GM18519 (cell line): ENCODE measurements at regions not wholly inside any gene's neighbourhood (a gene's known extent, or its start where the extent isn't known, plus 50 kb on each side); places are given as distances from the start of the nearest gene placed in this dataset.
"Not testable (repeated sequence)": the region's sequence is repeated elsewhere in the genome, so short reads cannot be mapped to it uniquely, and the experiment has no call there.

Experiments used
- ATAC-seq: cut with Tn5 transposase; IDR thresholded peaks from one replicate; pipeline ENCODE4 v1.9.1; 2021; ENCODE audit warnings: mild to moderate bottlenecking, moderate library complexity; ENCODE audit not compliant: unreplicated experiment, low FRiP score

GRCh38 chr4:58451707-58452106 lies 1341.5 kb upstream of the IGFBP7 start:
- no peak for ATAC-seq

DNA sequence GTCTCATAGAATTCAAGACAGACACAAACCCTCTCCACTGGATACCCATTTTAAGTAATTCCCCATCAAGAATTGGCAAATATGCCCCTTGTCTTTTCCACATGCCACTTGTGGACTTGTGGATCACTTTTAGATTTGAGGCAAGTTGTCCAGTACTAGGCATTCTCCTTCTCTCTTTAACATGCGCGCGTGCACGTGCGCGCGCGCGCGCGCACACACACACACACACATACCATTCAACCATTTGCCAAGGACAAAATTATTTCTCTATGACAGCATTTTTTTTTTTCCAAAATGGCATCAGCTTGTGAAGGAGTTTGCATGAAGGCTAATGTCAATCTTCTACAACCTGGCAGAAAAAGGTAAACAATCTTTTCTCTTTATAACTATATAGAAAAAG lies 1325.7 kb upstream of the IGFBP7 start:
- ATAC-seq = no peak

GRCh38 chr4:58413849-58414248 lies 1303.7 kb upstream of the IGFBP7 start:
- ATAC-seq = no peak

DNA sequence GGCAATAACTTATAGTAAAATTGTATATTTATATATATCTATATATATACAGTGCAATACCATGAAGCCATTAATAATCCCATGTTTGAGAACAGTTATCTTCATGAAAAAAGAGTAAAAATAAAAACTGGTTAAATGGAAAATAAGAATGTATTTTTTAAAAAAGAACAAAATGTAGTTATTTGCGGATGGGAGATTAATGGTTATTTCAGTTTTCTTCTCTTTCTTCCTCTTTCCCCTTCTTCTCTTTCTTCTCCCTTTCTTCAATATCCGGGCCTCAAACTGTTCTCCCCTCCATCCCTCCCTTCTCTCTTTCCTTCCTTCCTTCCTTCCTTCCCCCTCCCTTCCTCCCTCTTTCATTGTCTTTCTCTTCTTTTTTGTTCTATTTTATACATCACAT lies 1301.7 kb upstream of the IGFBP7 start:
- ATAC-seq = no peak

- ATAC-seq = no peak
These were observed 1296.6 kb upstream of the IGFBP7 start for GRCh38 chr4:58406762-58407161.

DNA sequence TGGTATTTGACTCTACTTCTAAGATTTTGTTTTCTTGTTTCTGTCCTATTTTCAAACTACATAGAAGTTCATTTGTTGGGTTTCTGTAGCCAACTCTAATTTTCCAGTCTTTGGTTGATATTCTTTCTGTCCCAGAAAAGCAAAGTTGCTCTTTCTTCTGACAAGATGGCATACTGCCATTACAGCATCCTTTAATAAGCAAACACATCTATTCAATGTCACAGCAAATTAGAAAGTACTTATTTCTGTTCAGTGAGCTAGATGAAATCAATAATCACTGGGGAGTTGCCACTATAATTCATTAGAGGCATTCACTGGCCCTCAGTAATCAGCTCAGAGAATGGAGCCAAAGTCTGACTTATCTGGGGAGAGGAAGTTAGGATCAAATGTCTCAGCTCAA lies 1258.0 kb upstream of the IGFBP7 start:
- ATAC-seq = no peak

DNA sequence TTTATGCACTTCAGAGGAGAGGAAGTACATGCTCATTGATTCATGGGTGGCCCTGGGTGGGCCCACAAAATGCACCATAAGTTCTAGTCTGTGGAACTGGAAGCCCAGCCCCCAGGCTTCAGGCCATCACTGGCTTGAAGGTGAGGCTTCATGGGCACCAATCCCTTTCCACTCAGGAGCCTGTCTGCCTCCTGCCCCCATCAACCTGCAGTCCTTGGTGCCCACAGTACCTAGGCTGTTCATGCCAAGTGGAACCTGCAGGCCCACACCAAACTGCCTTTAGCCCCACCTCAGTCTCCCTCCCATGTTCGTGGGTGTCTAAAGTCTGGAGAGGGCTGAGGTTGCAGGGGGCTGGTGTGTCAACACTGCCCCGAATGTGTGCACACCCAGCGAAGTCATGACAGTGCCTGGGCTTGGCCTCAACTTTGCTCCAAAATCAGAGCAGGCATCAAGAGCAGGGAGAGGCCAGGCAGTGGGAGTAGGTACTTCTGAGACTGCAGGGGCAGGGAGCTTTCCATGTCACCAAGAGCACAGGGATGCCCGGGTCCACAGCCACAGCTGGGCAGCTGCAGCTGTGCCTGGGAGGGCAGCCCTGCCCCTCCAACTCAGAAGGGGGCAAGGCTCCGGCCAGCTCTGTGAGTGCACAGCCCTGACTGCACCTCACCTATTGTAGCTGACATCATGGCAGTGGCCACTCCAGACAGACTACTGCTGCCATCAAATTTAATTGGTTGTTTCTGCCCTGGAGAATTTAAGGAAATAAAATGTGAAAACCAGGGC lies 1250.4 kb upstream of the IGFBP7 start:
- ATAC-seq = no peak

DNA sequence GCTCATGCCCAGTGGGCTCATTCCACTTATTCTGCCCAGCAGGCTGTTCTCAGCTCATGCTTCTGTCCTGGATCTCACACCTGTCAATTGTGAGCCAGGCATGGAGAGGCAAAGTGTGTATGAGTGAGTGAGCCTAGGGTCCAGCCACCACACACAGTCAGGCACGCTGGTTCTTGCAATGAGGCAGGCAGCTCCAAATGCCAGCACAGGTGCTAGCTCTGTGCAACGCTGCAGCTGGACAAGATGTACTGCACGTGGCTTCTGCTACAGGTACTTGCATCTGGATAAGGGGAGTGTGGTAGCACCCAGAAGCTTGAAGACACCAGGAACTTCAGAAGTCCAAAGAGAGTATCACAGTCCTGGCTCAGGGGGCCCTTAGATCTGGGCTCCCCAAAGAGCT lies 1249.4 kb upstream of the IGFBP7 start:
- ATAC-seq = no peak

DNA sequence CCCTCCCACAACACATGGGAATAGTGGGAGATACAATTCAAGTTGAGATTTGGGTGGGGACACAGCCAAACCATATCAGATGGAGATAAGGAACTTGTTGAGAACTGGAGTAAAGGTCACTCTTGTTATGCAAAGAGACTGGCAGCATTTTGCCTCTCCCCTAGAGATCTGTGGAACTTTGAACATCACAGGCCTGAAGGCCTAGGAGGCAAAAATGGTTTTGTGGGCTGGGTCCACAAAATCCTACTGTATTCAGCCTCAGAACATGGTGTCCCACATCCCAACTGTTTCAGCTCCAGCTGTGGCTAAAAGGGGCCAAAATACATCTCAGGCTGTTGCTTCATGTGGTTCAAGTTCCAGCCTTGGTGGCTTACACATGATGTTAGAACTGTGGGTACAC lies 1247.8 kb upstream of the IGFBP7 start:
- ATAC-seq = no peak

DNA sequence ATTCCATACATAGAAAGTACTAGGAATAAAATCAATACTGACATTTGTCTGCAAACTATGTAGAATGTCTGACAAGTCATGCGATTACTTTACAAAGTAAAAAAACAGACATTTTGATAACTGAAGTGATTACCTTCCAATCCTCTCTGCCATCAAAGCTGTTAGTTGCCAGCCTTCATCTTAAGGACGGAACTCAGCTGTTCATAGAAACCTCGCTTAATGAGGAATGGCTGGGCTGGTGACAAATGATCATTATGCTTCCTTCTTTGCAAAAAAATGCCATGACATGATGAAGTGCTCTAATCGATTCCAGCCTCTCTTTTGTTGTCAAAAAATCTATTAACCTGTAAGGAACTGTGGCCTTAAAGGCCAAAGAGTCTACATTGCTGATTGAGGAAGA lies 1214.9 kb upstream of the IGFBP7 start:
- no peak for ATAC-seq

- no peak for ATAC-seq
These were observed 1203.3 kb upstream of the IGFBP7 start for GRCh38 chr4:58313444-58313843.

GRCh38 chr4:58303456-58303855 lies 1193.3 kb upstream of the IGFBP7 start:
- ATAC-seq = no peak

GRCh38 chr4:58301376-58301999 lies 1191.3 kb upstream of the IGFBP7 start:
- no peak for ATAC-seq

DNA sequence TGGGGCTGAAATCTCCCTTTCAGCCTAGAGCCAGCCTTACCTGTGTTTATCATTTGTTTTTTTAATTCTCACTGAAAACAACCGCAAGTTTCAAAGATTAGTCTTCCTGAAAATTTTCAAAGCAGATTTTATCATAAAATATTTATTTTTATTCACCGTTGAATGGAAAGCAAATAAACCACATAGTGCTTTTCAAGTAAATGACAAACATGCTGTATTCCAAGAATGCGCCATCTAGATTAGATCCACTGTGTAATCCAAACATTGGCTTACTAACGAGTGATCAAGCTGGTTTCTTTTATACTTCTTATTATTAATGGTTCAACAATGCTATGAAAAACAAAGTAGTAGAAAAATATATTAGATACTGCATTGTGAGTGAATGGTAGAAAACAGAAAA lies 1176.2 kb upstream of the IGFBP7 start:
- no peak for ATAC-seq

DNA sequence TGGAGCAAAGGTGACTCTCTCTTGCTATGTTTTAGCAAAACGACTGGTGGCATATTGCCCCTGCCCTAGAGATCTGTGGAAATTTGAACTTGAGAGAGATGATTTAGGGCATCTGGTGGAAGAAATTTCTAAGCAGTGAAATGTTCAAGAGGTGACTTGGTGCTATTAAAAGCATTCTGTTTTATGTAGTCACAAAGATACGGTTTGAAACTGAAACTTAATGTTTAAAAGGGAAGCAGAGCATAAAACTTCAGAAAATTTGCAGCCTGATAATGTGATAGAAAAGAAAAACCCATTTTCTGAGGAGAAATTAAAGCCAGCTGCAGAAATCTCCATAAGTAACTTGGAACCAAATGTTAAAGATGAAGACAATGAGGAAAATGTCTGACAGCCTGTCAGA lies 1170.7 kb upstream of the IGFBP7 start:
- ATAC-seq = not testable (repeated sequence)

GRCh38 chr4:58275856-58276255 lies 1165.7 kb upstream of the IGFBP7 start:
- ATAC-seq = no peak

DNA sequence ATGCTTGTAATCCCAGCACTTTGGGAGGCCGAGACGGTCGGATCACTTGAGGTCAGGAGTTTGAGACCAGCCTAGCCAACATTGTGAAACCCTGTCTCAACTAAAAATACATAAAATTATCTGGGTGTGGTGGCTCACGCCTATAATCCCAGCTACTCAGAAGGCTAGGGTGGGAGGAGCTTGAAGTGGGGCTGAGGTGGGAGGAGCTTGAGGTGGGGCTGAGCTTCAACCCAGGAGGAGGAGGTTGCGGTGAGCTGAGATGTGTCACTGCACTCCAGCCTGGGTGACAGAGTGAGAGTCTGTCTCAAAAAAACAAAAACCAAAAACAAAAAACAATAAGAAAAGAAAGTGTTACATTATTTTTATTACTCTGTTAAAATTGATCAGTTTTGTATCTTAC lies 1164.4 kb upstream of the IGFBP7 start:
- ATAC-seq = no peak

DNA sequence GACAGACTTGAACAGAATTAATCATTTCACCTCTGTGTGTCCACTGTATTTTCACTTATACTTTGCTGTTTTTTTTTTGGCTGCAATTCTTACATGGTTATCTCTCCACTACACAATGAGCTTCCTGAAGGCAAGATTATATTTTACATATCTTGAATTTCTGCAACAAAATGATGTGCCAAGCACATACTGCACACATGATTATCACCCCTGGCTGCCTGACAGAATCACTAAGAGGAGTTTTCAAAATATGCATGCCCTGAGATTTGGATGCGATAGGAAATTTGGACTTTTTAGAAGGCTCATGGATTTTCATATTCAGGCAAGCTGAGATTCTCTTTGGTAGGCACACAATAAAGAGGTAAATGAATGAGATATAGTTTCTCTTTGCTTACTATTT lies 1162.1 kb upstream of the IGFBP7 start:
- no peak for ATAC-seq

- no peak for ATAC-seq
These were observed 1155.5 kb upstream of the IGFBP7 start for GRCh38 chr4:58265734-58266133.

- no peak for ATAC-seq
These were observed 1151.3 kb upstream of the IGFBP7 start for GRCh38 chr4:58261526-58261925.

DNA sequence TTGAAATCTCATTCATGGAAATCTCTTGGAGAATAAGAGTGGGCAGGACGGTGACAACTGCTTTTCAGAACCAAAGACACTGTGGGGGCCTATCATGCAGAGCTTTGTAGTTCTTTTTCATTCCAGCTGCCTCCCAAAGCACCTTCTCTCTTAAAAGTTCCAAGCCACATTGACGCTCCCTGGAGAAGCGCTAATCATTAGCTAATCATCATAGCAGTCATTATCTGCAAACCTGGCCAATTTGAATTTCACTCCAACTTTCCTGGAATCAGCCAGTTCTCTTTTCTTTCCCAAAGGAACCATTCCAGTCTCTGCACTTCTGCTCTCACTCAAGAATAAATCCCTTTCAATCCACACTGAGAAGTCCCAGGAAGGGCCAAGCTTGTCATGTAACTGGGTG lies 1144.1 kb upstream of the IGFBP7 start:
- no peak for ATAC-seq

DNA sequence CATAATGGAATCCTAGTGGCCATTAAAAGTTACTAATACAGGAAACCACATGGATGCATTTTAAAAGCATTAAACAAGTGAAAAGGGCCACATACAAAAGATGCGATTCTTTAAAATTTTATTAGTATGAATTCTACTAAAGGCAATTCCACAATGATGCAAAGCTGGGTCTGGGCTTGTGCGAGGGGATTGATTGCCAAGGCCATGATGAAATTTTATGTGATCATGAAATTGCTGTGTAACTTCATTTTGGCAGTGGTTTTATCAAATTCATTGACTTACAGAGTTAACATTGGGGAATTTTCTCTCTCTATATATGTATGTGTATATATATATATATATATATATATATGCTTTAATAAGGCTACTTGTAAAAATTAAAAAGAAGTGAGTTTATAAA lies 1142.5 kb upstream of the IGFBP7 start:
- ATAC-seq = no peak
